GM23248 (cell line): ENCODE measurements at regions not wholly inside any gene's neighbourhood (a gene's known extent, or its start where the extent isn't known, plus 50 kb on each side); places are given as distances from the start of the nearest gene placed in this dataset.

Experiments
- DNase-seq: peaks from one replicate; pipeline ENCODE4 v3.0.0-alpha.2; 2015
- H2AFZ ChIP-seq: fragments of 200-600 bp; sonication (generic); 2 replicates; pipeline ENCODE4 v1.6.1; 2016; ENCODE audit warnings: antibody characterized with exemption
- H3F3A ChIP-seq: fragments of 200-600 bp; sonication (generic); 2 replicates; pipeline ENCODE4 v1.6.1; 2016; ENCODE audit warnings: mild to moderate bottlenecking, antibody characterized with exemption, mixed run types; ENCODE audit not compliant: insufficient read depth
- H3K27ac ChIP-seq: fragments of 200-600 bp; sonication (generic); 2 replicates; pipeline ENCODE4 v1.5.1; 2016; ENCODE audit warnings: mild to moderate bottlenecking
- H3K27me3 ChIP-seq: fragments of 200-600 bp; sonication (generic); replicated peaks from 2 replicates; pipeline ENCODE4 v1.6.1; 2016; ENCODE audit warnings: mild to moderate bottlenecking; ENCODE audit not compliant: insufficient read depth
- H3K36me3 ChIP-seq: fragments of 200-600 bp; sonication (generic); 2 replicates; pipeline ENCODE4 v1.6.1; 2016; ENCODE audit warnings: low read depth, mild to moderate bottlenecking
- H3K4me1 ChIP-seq: fragments of 200-600 bp; sonication (generic); 2 replicates; pipeline ENCODE4 v1.6.1; 2016; ENCODE audit warnings: mild to moderate bottlenecking; ENCODE audit not compliant: insufficient read depth
- H3K4me2 ChIP-seq: fragments of 200-600 bp; sonication (generic); one replicate; pipeline ENCODE4 v1.6.1; 2016; ENCODE audit warnings: mild to moderate bottlenecking; ENCODE audit not compliant: unreplicated experiment
- H3K4me3 ChIP-seq: fragments of 200-600 bp; sonication (generic); 2 replicates; pipeline ENCODE4 v1.5.1; 2016; ENCODE audit warnings: mild to moderate bottlenecking
- H3K79me2 ChIP-seq: fragments of 200-600 bp; sonication (generic); 2 replicates; pipeline ENCODE4 v1.6.1; 2016; ENCODE audit warnings: mild to moderate bottlenecking; ENCODE audit not compliant: insufficient read depth
- H3K9ac ChIP-seq: fragments of 200-600 bp; sonication (generic); 2 replicates; pipeline ENCODE4 v1.6.1; 2016; ENCODE audit warnings: mild to moderate bottlenecking
- H3K9me2 ChIP-seq: fragments of 200-600 bp; sonication (generic); 2 replicates; pipeline ENCODE4 v1.6.1; 2016; ENCODE audit warnings: mixed run types, mild to moderate bottlenecking, moderate library complexity; ENCODE audit not compliant: insufficient read depth
- H3K9me3 ChIP-seq: fragments of 200-600 bp; sonication (generic); one replicate; pipeline ENCODE4 v1.6.1; 2017; ENCODE audit warnings: low read depth
- H4K20me1 ChIP-seq: fragments of 200-600 bp; sonication (generic); 2 replicates; pipeline ENCODE4 v1.6.0; 2016; ENCODE audit not compliant: insufficient read depth
- EZH2 ChIP-seq: fragments of 200-600 bp; sonication (generic); IDR thresholded peaks from 2 replicates; pipeline ENCODE4 v1.6.1; 2018; ENCODE audit warnings: antibody characterized with exemption, mild to moderate bottlenecking; ENCODE audit not compliant: insufficient read depth, poor library complexity, severe bottlenecking
- EZH2phosphoT487 ChIP-seq: fragments of 200-600 bp; sonication (generic); IDR thresholded peaks from 2 replicates; pipeline ENCODE4 v1.6.1; 2018; ENCODE audit warnings: antibody characterized with exemption, moderate library complexity, mild to moderate bottlenecking, low read depth; ENCODE audit not compliant: insufficient read depth
- WGBS, 2 experiments: methylation state at CpG; one replicate each; pipeline ENCODE4 v1.1.6; 2015 to 2017; ENCODE audit warnings: low lambda C conversion rate in 2 of 2, low coverage in 1 of 2; ENCODE audit errors: missing lambda C conversion rate in 2 of 2; 5-methylcytosine and 5-hydroxymethylcytosine counted together
- in situ Hi-C: fragments of 300-500 bp; cut with MboI; formaldehyde crosslinking; loops from 2 replicates; pipeline ENCODE4 v1.15.0; 2020

GRCh38 chr3:110816008-110816407 lies 255.6 kb upstream of the NECTIN3 start:
- Histone ChIP-seq H2AFZ (0 out of 2 replicates have a peak overlapping the region, but pooled peaks have one; percentile 7), H3F3A (peaks cover 38% of the 10 kb centered on the region), H3K36me3 (no peaks in the 10 kb centered on the region), H3K4me1 (peaks cover 45% of the 10 kb centered on the region), H3K79me2 (no peaks in the 10 kb centered on the region), H4K20me1 (no peaks in the 10 kb centered on the region), H3K27me3 (no peaks in the 10 kb centered on the region), H3K27ac (peak overlapping the region; percentile 67; the same call in 1 of the 2 replicates), H3K9me3 (no peaks in the 10 kb centered on the region), H3K9me2 (no peaks in the 10 kb centered on the region), H3K9ac (no peak overlapping the region), H3K4me3 (no peak overlapping the region), H3K4me2 (no peak overlapping the region)
- in situ Hi-C loops, result no loop called here
- WGBS, 2 experiments, result 9 to 24% methylated on average over 1 of the region's 1 CpG
- TF ChIP-seq EZH2 (no peak), EZH2phosphoT487 (no peak)
- DNase-seq, result peak; percentile 36

DNA sequence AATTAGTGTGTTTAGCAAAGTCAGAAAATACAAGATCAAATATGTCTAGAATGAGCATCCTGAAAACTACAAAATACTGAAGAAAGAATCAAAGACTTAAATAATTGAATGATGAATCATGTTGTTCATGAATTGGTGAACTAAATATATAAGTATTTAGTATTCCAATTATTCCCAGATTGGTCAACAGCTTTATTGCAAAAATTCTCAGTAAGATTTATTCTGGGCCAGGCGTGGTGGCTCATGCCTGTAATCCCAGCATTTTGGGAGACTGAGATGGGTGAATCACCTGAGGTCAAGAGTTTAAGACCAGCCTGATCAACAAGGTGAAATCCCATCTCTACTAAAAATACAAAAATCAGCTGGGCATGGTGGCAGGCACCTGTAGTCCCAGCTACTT lies 250.0 kb upstream of the NECTIN3 start:
- no peaks in the 10 kb centered on the region for H3K79me2 ChIP-seq
- WGBS, 2 experiments, result 34 to 39% methylated on average over 1 of the region's 1 CpG
- H3F3A ChIP-seq, result 0 out of 2 replicates have a peak, but pooled peaks cover 3% of the 10 kb centered on the region
- H2AFZ ChIP-seq, result no peak overlapping the region
- H3K27ac ChIP-seq, result no peak overlapping the region
- TF ChIP-seq EZH2 (no peak), EZH2phosphoT487 (no peak)
- peak; percentile 45 for DNase-seq
- no peak overlapping the region for H3K4me2 ChIP-seq
- in situ Hi-C loops, result no loop called here
- H3K9ac ChIP-seq, result no peak overlapping the region
- H3K36me3 ChIP-seq, result no peaks in the 10 kb centered on the region
- peaks cover 5% of the 10 kb centered on the region for H3K9me3 ChIP-seq
- H3K9me2 ChIP-seq, result no peaks in the 10 kb centered on the region
- no peaks in the 10 kb centered on the region for H3K27me3 ChIP-seq
- H3K4me3 ChIP-seq, result no peak overlapping the region
- H4K20me1 ChIP-seq, result no peaks in the 10 kb centered on the region
- peaks cover 9% of the 10 kb centered on the region for H3K4me1 ChIP-seq

GRCh38 chr3:110822971-110823370 lies 248.6 kb upstream of the NECTIN3 start:
- in situ Hi-C loops, result no loop called here
- H3K79me2 ChIP-seq, result no peaks in the 10 kb centered on the region
- 66 to 74% methylated on average over 2 of the region's 2 CpGs for WGBS, 2 experiments

GRCh38 chr3:110846971-110847370 lies 224.6 kb upstream of the NECTIN3 start:
- no peak for DNase-seq
- in situ Hi-C loops, result no loop called here
- no peak overlapping the region for H3K9ac ChIP-seq
- no peaks in the 10 kb centered on the region for H3K4me1 ChIP-seq
- WGBS, 2 experiments, result 35 to 39% methylated on average over 3 of the region's 3 CpGs
- no peaks in the 10 kb centered on the region for H3K9me3 ChIP-seq
- H2AFZ ChIP-seq, result no peak overlapping the region
- no peak overlapping the region for H3K4me2 ChIP-seq
- H4K20me1 ChIP-seq, result no peaks in the 10 kb centered on the region
- no peaks in the 10 kb centered on the region for H3K9me2 ChIP-seq
- H3K79me2 ChIP-seq, result no peaks in the 10 kb centered on the region
- H3K27me3 ChIP-seq, result no peaks in the 10 kb centered on the region
- H3K36me3 ChIP-seq, result no peaks in the 10 kb centered on the region
- no peak for TF ChIP-seq EZH2phosphoT487
- no peak for TF ChIP-seq EZH2
- no peaks in the 10 kb centered on the region for H3F3A ChIP-seq
- H3K4me3 ChIP-seq, result no peak overlapping the region
- H3K27ac ChIP-seq, result no peak overlapping the region

More at GRCh38 chr3:110822971-110823370, 248.6 kb upstream of the NECTIN3 start:
- H2AFZ ChIP-seq, result no peak overlapping the region
- no peaks in the 10 kb centered on the region for H3K27me3 ChIP-seq
- H3K4me3 ChIP-seq, result no peak overlapping the region
- peaks cover 9% of the 10 kb centered on the region for H3K4me1 ChIP-seq
- no peak overlapping the region for H3K27ac ChIP-seq
- no peak overlapping the region for H3K9ac ChIP-seq
- H3K9me3 ChIP-seq, result peaks cover 5% of the 10 kb centered on the region
- DNase-seq, result no peak
- no peaks in the 10 kb centered on the region for H3K36me3 ChIP-seq
- H3K4me2 ChIP-seq, result no peak overlapping the region
- H3K9me2 ChIP-seq, result no peaks in the 10 kb centered on the region
- no peak for TF ChIP-seq EZH2phosphoT487
- TF ChIP-seq EZH2, result no peak
- H3F3A ChIP-seq, result 0 out of 2 replicates have a peak, but pooled peaks cover 3% of the 10 kb centered on the region
- H4K20me1 ChIP-seq, result no peaks in the 10 kb centered on the region

- no peak for DNase-seq
- no peaks in the 10 kb centered on the region for H3K9me2 ChIP-seq
- no peaks in the 10 kb centered on the region for H3K9me3 ChIP-seq
- no peaks in the 10 kb centered on the region for H4K20me1 ChIP-seq
- no peak overlapping the region for H3K27ac ChIP-seq
- in situ Hi-C loops, result no loop called here
- no peaks in the 10 kb centered on the region for H3K4me1 ChIP-seq
- no peak overlapping the region for H3K4me3 ChIP-seq
- no peaks in the 10 kb centered on the region for H3K79me2 ChIP-seq
- no peak overlapping the region for H3K4me2 ChIP-seq
- H3K36me3 ChIP-seq, result no peaks in the 10 kb centered on the region
- H3K9ac ChIP-seq, result no peak overlapping the region
- H3F3A ChIP-seq, result no peaks in the 10 kb centered on the region
- WGBS, 2 experiments, result 75 to 80% methylated on average over 2 of the region's 2 CpGs
- H2AFZ ChIP-seq, result no peak overlapping the region
- TF ChIP-seq EZH2phosphoT487 (no peak), EZH2 (no peak)
- H3K27me3 ChIP-seq, result no peaks in the 10 kb centered on the region
Observed at GRCh38 chr3:110849064-110849463, 222.6 kb upstream of the NECTIN3 start.
